ENCODE measurements at regions not wholly inside any gene's neighbourhood (a gene's known extent, or its start where the extent isn't known, plus 50 kb on each side); places are given as distances from the start of the nearest gene placed in this dataset.

DNA sequence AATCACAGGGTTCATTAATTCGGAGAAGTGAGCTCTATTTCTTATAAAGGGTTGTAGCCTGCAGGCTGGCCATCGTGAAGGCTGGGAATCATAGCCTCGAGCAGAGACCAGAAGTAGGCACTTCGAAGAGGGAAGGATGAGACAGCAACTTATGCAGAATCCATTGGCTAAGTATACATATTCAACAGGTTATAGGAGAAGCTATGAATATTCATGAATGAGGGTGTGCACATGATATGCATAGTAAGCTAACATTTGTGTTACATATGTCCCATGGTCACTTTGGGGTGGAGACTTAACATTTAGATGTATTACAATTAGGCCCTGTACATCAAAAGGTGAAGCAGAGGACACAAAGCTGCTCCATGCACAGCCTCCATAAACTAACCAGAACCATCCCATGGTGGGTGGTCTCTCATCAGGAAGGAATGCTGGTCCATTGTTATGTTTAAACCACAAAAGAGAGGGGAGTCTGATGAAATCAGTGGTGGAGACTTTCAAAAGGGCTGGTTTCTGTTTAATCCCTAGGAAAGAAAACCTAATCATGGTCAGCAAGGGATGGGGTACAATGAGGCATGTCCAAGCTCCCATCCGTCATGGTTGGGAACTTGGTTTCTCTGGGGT, 80.8 kb upstream of the FHIT start:
- no peak overlapping the region for H2AFZ ChIP-seq (ENCODE audit: low read length)
- ChIA-PET CTCF (ENCODE audit: unreplicated experiment) (no interaction called here), POLR2A (interaction anchor here (0.9 kb wide), 1 partner anchor 11 kb away, joined by 3 read pairs; no protein-coding TSS in a partner anchor)
- H3K79me2 ChIP-seq (ENCODE audit: insufficient read depth, low read depth, low read length), result no peaks in the 10 kb centered on the region
- H3K4me2 ChIP-seq (ENCODE audit: low read length), result no peak overlapping the region
- H3K4me1 ChIP-seq (ENCODE audit: insufficient read depth, low read length, poor library complexity, severe bottlenecking), result no peaks in the 10 kb centered on the region
- no peaks in the 10 kb centered on the region for H3K9me2 ChIP-seq (ENCODE audit: insufficient read depth, low read length)
- no peaks in the 10 kb centered on the region for H3K9me3 ChIP-seq (ENCODE audit: low read length)
- H4K20me1 ChIP-seq (ENCODE audit: insufficient read depth, low read length), result no peaks in the 10 kb centered on the region
- intact Hi-C loops (cut with micrococcal nuclease; ENCODE audit: unreplicated experiment), result no loop called here
- no peak overlapping the region for H3K4me3 ChIP-seq (ENCODE audit: low read depth, low read length, poor library complexity, severe bottlenecking)
- no peak for DNase-seq (ENCODE audit: low spot score)
- no peak for TF ChIP-seq EZH2phosphoT487 (IDR thresholded peaks at IDR 0.05; ENCODE audit: borderline replicate concordance, low read depth, low read length)
- TF ChIP-seq, protein P1, sequence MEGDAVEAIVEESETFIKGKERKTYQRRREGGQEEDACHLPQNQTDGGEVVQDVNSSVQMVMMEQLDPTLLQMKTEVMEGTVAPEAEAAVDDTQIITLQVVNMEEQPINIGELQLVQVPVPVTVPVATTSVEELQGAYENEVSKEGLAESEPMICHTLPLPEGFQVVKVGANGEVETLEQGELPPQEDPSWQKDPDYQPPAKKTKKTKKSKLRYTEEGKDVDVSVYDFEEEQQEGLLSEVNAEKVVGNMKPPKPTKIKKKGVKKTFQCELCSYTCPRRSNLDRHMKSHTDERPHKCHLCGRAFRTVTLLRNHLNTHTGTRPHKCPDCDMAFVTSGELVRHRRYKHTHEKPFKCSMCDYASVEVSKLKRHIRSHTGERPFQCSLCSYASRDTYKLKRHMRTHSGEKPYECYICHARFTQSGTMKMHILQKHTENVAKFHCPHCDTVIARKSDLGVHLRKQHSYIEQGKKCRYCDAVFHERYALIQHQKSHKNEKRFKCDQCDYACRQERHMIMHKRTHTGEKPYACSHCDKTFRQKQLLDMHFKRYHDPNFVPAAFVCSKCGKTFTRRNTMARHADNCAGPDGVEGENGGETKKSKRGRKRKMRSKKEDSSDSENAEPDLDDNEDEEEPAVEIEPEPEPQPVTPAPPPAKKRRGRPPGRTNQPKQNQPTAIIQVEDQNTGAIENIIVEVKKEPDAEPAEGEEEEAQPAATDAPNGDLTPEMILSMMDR (conservative IDR thresholded peaks at IDR 0.05; ENCODE audit: low read length), result no peak
- no peaks in the 10 kb centered on the region for H3K36me3 ChIP-seq (ENCODE audit: insufficient read depth, low read length)
- H3K27ac ChIP-seq (ENCODE audit: low read depth, low read length, poor library complexity, severe bottlenecking), result no peak overlapping the region
- no TSS peak for BruUV-seq (replicated peaks)

- H3K9me2 ChIP-seq (ENCODE audit: insufficient read depth, low read length), result no peaks in the 10 kb centered on the region
- H2AFZ ChIP-seq (ENCODE audit: low read length), result no peak overlapping the region
- no peaks in the 10 kb centered on the region for H3K4me1 ChIP-seq (ENCODE audit: insufficient read depth, low read length, poor library complexity, severe bottlenecking)
- TF ChIP-seq, protein P1 (conservative IDR thresholded peaks at IDR 0.05; ENCODE audit: low read length), result no peak
- no peak for TF ChIP-seq EZH2phosphoT487 (IDR thresholded peaks at IDR 0.05; ENCODE audit: borderline replicate concordance, low read depth, low read length)
- no peak overlapping the region for H3K4me3 ChIP-seq (ENCODE audit: low read depth, low read length, poor library complexity, severe bottlenecking)
- no peaks in the 10 kb centered on the region for H3K36me3 ChIP-seq (ENCODE audit: insufficient read depth, low read length)
- intact Hi-C loops (cut with micrococcal nuclease; ENCODE audit: unreplicated experiment), result no loop called here
- no peak overlapping the region for H3K27ac ChIP-seq (ENCODE audit: low read depth, low read length, poor library complexity, severe bottlenecking)
- no peaks in the 10 kb centered on the region for H3K9me3 ChIP-seq (ENCODE audit: low read length)
- CTCF ChIA-PET (ENCODE audit: unreplicated experiment), result no interaction called here
- H3K4me2 ChIP-seq (ENCODE audit: low read length), result no peak overlapping the region
- POLR2A ChIA-PET, result interaction anchor here (0.6 to 0.9 kb wide), 4 partner anchors 9 to 1379 kb away, joined by 3 to 5 read pairs (median 4); no protein-coding TSS in a partner anchor
- no TSS peak for BruUV-seq (replicated peaks)
- DNase-seq (ENCODE audit: low spot score), result no peak
- no peaks in the 10 kb centered on the region for H4K20me1 ChIP-seq (ENCODE audit: insufficient read depth, low read length)
- H3K79me2 ChIP-seq (ENCODE audit: insufficient read depth, low read depth, low read length), result no peaks in the 10 kb centered on the region
These were observed 82.1 kb upstream of the FHIT start for GRCh38 chr3:61333192-61333961.

DNA sequence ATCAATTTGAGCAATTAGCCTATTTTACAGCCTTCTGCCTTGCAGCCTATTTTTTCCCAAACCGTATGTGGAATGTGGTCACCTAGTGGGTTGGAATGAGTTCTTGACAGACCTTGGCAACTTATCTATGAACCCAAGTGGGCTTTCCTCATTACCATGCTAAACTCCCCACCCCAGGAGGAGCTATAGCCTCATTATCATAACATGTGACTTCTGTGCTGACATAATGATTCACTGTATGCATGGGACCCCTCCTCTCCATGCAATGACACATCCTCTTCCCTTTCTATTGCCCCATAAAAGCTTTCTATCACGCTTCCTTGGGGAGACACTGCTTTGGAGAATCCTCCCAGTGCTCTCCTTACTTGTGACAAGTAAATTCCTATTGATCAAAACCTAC, 83.5 kb upstream of the FHIT start:
- TF ChIP-seq, protein P1 (conservative IDR thresholded peaks at IDR 0.05; ENCODE audit: low read length), result no peak
- TF ChIP-seq EZH2phosphoT487 (IDR thresholded peaks at IDR 0.05; ENCODE audit: borderline replicate concordance, low read depth, low read length), result no peak
- Histone ChIP-seq H3K79me2 (ENCODE audit: insufficient read depth, low read depth, low read length) (no peaks in the 10 kb centered on the region), H4K20me1 (ENCODE audit: insufficient read depth, low read length) (no peaks in the 10 kb centered on the region), H3K4me2 (ENCODE audit: low read length) (no peak overlapping the region), H3K36me3 (ENCODE audit: insufficient read depth, low read length) (no peaks in the 10 kb centered on the region), H3K9me2 (ENCODE audit: insufficient read depth, low read length) (no peaks in the 10 kb centered on the region), H3K4me1 (ENCODE audit: insufficient read depth, low read length, poor library complexity, severe bottlenecking) (no peaks in the 10 kb centered on the region), H3K4me3 (ENCODE audit: low read depth, low read length, poor library complexity, severe bottlenecking) (no peak overlapping the region), H3K9me3 (ENCODE audit: low read length) (no peaks in the 10 kb centered on the region), H3K27ac (ENCODE audit: low read depth, low read length, poor library complexity, severe bottlenecking) (no peak overlapping the region), H2AFZ (ENCODE audit: low read length) (no peak overlapping the region)
- no peak for DNase-seq (ENCODE audit: low spot score)
- intact Hi-C loops (cut with micrococcal nuclease; ENCODE audit: unreplicated experiment), result no loop called here
- CTCF ChIA-PET (ENCODE audit: unreplicated experiment), result no interaction called here
- BruUV-seq (replicated peaks), result no TSS peak
- POLR2A ChIA-PET, result interaction anchor here (0.6 to 0.7 kb wide), 3 partner anchors 573 to 825 kb away, joined by 3 read pairs; no protein-coding TSS in a partner anchor
